Esophagus muscularis mucosa (tissue), 4 donors: ENCODE measurements at regions not wholly inside any gene's neighbourhood (a gene's known extent, or its start where the extent isn't known, plus 50 kb on each side); places are given as distances from the start of the nearest gene placed in this dataset.
A peak's percentile ranks its signal among the peaks of the same experiment; 100 is the strongest.

Experiments
- DNase-seq: peaks from one replicate; pipeline ENCODE4 v3.0.0-alpha.2; 2017; ENCODE audit errors: extremely low spot score
- H3K27ac ChIP-seq, 4 donors: fragments of 200-600 bp; sonication (generic); replicated peaks in 1 of 4; 1 replicate in 3 of 4; 2 replicates in 1 of 4; pipeline ENCODE4 v1.5.1; 2016 to 2019; ENCODE audit warnings: mild to moderate bottlenecking in 1 of 4
- H3K27me3 ChIP-seq, 4 donors: fragments of 200-600 bp; sonication (generic); one replicate each; pipeline versions ENCODE4 v1.5.1 to v1.6.0; 2016 to 2019
- H3K36me3 ChIP-seq, 4 donors: fragments of 200-600 bp; sonication (generic); one replicate each; pipeline ENCODE4 v1.5.1; 2016 to 2019
- H3K4me1 ChIP-seq, 4 donors: fragments of 200-600 bp; sonication (generic); one replicate each; pipeline ENCODE4 v1.5.1; 2016 to 2019
- H3K4me3 ChIP-seq, 4 donors: fragments of 200-600 bp; sonication (generic); 1 replicate in 2 of 4; 2 replicates in 2 of 4; pipeline ENCODE4 v1.5.1; 2016 to 2019; ENCODE audit warnings: mild to moderate bottlenecking in 4 of 4, moderate library complexity in 1 of 4
- H3K9me3 ChIP-seq, 4 donors: fragments of 200-600 bp; sonication (generic); 1 replicate in 3 of 4; 2 replicates in 1 of 4; pipeline ENCODE4 v1.5.1; 2016 to 2019
- CTCF ChIP-seq, 3 experiments: fragments of 200-600 bp in 2 of 3; fragments of 450-650 bp in 1 of 3; sonication (generic) in 2 of 3; IDR thresholded peaks; one replicate each; pipeline ENCODE4 v1.5.1; 2017 to 2019; ENCODE audit warnings: antibody characterized with exemption in 3 of 3, mild to moderate bottlenecking in 2 of 3, moderate library complexity in 1 of 3
- EP300 ChIP-seq: sonication (generic); formaldehyde crosslinking; IDR thresholded peaks from one replicate; pipeline ENCODE4 v1.6.1; 2017; ENCODE audit warnings: antibody characterized with exemption
- POLR2A ChIP-seq: fragments of 450-650 bp; IDR thresholded peaks from one replicate; pipeline ENCODE4 v1.6.1; 2017; ENCODE audit warnings: antibody characterized with exemption, moderate library complexity, mild to moderate bottlenecking, low read depth
- POLR2AphosphoS5 ChIP-seq, 2 donors: sonication (generic); formaldehyde crosslinking; IDR thresholded peaks; one replicate each; pipeline ENCODE4 v1.6.1; 2017; ENCODE audit warnings: antibody characterized with exemption in 2 of 2
- WGBS: methylation state at CpG from one replicate; pipeline ENCODE4 v1.1.5; 2018; 5-methylcytosine and 5-hydroxymethylcytosine counted together
- intact Hi-C: fragments of 100-400 bp; cut with DNase I; formaldehyde crosslinking; loops from one replicate; pipeline ENCODE4 v1.15.1; 2023

GRCh38 chr2:217008794-217009193 is 148.9 kb upstream of the TNP1 start:
- no peak for DNase-seq
- H3K9me3 ChIP-seq, result no peaks in the 10 kb centered on the region
- intact Hi-C loops, result no loop called here
- peaks cover 0 to 12% (median 2%) of the 10 kb centered on the region in 4 donors for H3K4me1 ChIP-seq
- H3K4me3 ChIP-seq, result no peak overlapping the region
- WGBS, result 46% methylated on average over 2 of the region's 2 CpGs
- H3K27ac ChIP-seq, result no peak overlapping the region
- no peaks in the 10 kb centered on the region for H3K27me3 ChIP-seq
- no peak for TF ChIP-seq CTCF (IDR thresholded peaks at IDR 0.05)
- TF ChIP-seq POLR2AphosphoS5 (IDR thresholded peaks at IDR 0.05), result no peak
- no peak for TF ChIP-seq EP300
- TF ChIP-seq POLR2A, result no peak
- no peaks in the 10 kb centered on the region for H3K36me3 ChIP-seq

- intact Hi-C loops, result no loop called here
- DNase-seq, result peak; percentile 77
- no peak overlapping the region for H3K4me3 ChIP-seq
- H3K36me3 ChIP-seq, result no peaks in the 10 kb centered on the region
- no peaks in the 10 kb centered on the region for H3K9me3 ChIP-seq
- TF ChIP-seq EP300 (no peak), POLR2AphosphoS5 (IDR thresholded peaks at IDR 0.05) (no peak)
- 84% methylated on average over 3 of the region's 3 CpGs for WGBS
- peaks cover 0 to 12% (median 2%) of the 10 kb centered on the region in 4 donors for H3K4me1 ChIP-seq
- no peak overlapping the region for H3K27ac ChIP-seq
- no peaks in the 10 kb centered on the region for H3K27me3 ChIP-seq
Measured at GRCh38 chr2:217006217-217006616, 146.4 kb upstream of the TNP1 start.

DNA sequence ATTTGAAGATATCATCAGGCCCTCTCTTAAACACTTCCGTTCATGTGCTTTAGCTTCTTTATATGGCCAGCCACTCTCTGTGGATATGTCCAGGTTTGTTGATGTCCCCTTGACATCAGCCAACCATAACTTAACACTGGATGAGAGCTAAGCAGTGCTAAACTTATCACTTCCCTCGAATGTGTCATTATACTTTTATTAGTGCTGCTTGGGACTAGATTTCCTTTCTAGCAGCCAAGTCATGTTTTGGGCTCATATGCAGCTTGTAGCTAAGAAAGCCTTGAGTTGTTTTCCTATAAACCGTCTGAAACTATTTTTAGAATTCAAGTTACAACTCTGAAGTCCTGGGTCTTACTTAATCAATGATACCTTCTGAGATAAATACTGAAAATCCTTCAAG is 144.8 kb upstream of the TNP1 start:
- H3K4me1 ChIP-seq, result peaks cover 0 to 12% (median 2%) of the 10 kb centered on the region in 4 donors
- WGBS, result 46% methylated on average over 3 of the region's 3 CpGs
- no peaks in the 10 kb centered on the region for H3K9me3 ChIP-seq
- H3K27ac ChIP-seq, result no peak overlapping the region
- DNase-seq, result peak; percentile 10
- H3K4me3 ChIP-seq, result no peak overlapping the region
- H3K27me3 ChIP-seq, result no peaks in the 10 kb centered on the region
- H3K36me3 ChIP-seq, result no peaks in the 10 kb centered on the region
- no peak for TF ChIP-seq POLR2A
- TF ChIP-seq EP300, result no peak
- TF ChIP-seq POLR2AphosphoS5 (IDR thresholded peaks at IDR 0.05), result no peak
- no peak for TF ChIP-seq CTCF (IDR thresholded peaks at IDR 0.05)
- intact Hi-C loops, result no loop called here

DNA sequence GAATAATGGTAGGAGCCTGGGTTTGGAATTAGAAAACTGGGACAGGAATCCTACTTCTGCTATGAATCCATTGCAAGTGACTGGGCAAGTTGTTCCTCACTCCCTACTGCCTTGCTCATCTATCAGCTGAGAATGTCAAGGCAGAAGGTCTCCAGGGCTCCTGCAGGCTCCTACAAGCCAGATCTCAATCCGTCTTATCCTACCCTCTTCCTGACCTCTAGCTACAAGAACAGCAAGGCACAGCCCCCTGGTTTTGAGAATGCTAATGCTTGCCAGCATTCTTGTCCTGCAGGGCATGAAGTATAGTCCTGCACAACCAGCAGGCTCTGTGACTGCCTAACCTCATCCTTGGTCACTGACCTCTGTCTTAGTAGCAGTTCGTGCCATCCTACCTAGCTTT is 141.9 kb upstream of the TNP1 start:
- Histone ChIP-seq H3K4me1 (peaks cover 0 to 7% (median 2%) of the 10 kb centered on the region in 4 donors), H3K9me3 (no peaks in the 10 kb centered on the region), H3K27ac (no peak overlapping the region), H3K27me3 (no peaks in the 10 kb centered on the region), H3K4me3 (no peak overlapping the region), H3K36me3 (no peaks in the 10 kb centered on the region)
- TF ChIP-seq CTCF (IDR thresholded peaks at IDR 0.05) (no peak), POLR2A (no peak)
- peak; percentile 85 for DNase-seq
- intact Hi-C loops, result no loop called here
- 86% methylated on average over 2 of the region's 2 CpGs for WGBS

DNA sequence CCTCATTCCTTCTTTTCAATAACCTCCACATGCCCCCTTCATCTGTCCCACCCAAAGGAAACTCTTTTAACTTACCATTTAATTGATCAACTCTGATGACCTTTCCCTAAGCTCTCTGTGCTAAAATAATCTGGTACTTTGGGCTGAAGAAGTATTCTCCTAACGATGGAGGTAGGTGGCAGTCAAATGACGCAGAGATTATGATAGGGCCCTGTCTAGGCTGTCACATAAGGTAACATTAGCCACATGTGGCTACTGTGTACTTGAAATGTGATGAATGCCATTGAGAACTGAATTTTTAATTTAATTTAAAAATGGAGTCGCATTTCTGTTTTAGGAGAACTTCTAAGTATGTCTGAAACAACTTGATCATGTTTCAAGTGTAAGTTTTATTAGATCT is 140.5 kb upstream of the TNP1 start:
- intact Hi-C loops, result no loop called here
- WGBS, result 58% methylated on average over 3 of the region's 3 CpGs
- DNase-seq, result no peak
- Histone ChIP-seq H3K4me3 (no peak overlapping the region), H3K36me3 (no peaks in the 10 kb centered on the region), H3K27ac (no peak overlapping the region), H3K27me3 (no peaks in the 10 kb centered on the region), H3K9me3 (no peaks in the 10 kb centered on the region), H3K4me1 (peaks cover 0 to 7% (median 2%) of the 10 kb centered on the region in 4 donors)
- TF ChIP-seq POLR2AphosphoS5 (IDR thresholded peaks at IDR 0.05), result no peak
- TF ChIP-seq EP300, result no peak
- TF ChIP-seq POLR2A, result no peak
- TF ChIP-seq CTCF (IDR thresholded peaks at IDR 0.05), result no peak
